Coronary artery (tissue), 2 donors: ENCODE measurements at regions not wholly inside any gene's neighbourhood (a gene's known extent, or its start where the extent isn't known, plus 50 kb on each side); places are given as distances from the start of the nearest gene placed in this dataset.

Experiments
- DNase-seq: peaks from one replicate; pipeline ENCODE4 v3.0.0-alpha.2; 2017; ENCODE audit warnings: low spot score
- H3K27ac ChIP-seq, 2 donors: fragments of 200-600 bp; sonication (generic); one replicate each; pipeline ENCODE4 v1.5.1; 2016 to 2019
- H3K4me3 ChIP-seq: fragments of 200-600 bp; sonication (generic); 2 replicates; pipeline ENCODE4 v1.5.1; 2016; ENCODE audit warnings: mild to moderate bottlenecking, moderate library complexity
- TF ChIP-seq, protein P1 (sequence below): fragments of 200-600 bp; sonication (generic); IDR thresholded peaks from one replicate; pipeline ENCODE4 v1.5.1; 2019; ENCODE audit warnings: antibody characterized with exemption

DNA sequence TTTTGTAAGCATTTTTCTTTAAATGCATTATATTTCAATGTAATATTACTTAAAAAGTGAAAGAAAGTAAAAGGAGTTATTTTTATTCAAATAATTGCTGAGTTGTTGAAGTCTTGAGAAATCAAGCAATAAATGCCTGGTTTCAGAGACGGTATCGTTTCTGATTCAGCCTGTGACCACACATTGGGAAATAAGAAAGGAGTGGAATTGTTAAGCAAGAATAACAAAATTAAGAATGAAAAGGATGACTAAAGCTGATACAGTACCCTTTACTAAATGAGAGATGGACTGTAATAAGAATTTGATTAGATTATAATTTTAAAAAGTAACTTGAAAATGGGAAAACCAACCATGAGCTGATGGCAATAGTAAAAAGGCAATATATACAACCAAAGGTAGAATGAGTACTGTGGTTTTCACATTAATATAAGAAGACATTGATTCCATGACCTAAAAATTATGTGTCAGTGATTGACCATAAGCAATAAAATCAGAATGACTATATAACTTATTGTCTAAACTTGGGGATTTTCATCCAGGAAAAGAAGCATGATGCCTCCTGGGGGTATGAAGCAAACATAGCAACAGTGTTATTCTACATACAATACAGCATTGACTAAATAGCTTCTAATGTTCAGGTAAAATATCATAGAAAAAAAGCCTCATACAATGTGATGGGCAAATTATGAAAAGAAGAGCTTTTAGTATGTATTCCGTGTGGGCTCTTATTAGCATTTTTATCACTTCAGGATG, 101.9 kb upstream of the PRDM9 start:
- Histone ChIP-seq H3K27ac (no peak overlapping the region), H3K4me3 (no peak overlapping the region)
- no peak for DNase-seq
- TF ChIP-seq, protein P1, sequence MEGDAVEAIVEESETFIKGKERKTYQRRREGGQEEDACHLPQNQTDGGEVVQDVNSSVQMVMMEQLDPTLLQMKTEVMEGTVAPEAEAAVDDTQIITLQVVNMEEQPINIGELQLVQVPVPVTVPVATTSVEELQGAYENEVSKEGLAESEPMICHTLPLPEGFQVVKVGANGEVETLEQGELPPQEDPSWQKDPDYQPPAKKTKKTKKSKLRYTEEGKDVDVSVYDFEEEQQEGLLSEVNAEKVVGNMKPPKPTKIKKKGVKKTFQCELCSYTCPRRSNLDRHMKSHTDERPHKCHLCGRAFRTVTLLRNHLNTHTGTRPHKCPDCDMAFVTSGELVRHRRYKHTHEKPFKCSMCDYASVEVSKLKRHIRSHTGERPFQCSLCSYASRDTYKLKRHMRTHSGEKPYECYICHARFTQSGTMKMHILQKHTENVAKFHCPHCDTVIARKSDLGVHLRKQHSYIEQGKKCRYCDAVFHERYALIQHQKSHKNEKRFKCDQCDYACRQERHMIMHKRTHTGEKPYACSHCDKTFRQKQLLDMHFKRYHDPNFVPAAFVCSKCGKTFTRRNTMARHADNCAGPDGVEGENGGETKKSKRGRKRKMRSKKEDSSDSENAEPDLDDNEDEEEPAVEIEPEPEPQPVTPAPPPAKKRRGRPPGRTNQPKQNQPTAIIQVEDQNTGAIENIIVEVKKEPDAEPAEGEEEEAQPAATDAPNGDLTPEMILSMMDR = no peak

DNA sequence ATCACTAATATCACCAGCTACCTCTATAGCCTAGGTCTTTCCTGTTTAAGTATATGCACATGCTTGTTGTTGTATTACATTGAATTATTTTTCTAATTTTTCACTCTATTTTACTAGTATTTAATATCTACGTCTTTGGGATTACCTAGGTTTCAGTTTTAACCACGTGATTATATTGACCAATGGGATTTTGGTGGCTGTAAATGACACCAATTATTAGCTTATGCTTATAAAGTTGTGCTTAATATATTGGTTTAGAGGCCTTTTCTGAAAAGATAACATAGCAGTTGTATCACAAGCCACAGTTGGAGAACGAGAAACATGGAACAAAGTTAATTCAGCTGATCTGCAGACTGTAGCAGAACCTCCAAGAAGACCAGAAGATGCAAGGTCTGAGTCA, 104.8 kb upstream of the PRDM9 start:
- TF ChIP-seq, protein P1 = no peak
- Histone ChIP-seq H3K4me3 (no peak overlapping the region), H3K27ac (no peak overlapping the region)
- no peak for DNase-seq

DNA sequence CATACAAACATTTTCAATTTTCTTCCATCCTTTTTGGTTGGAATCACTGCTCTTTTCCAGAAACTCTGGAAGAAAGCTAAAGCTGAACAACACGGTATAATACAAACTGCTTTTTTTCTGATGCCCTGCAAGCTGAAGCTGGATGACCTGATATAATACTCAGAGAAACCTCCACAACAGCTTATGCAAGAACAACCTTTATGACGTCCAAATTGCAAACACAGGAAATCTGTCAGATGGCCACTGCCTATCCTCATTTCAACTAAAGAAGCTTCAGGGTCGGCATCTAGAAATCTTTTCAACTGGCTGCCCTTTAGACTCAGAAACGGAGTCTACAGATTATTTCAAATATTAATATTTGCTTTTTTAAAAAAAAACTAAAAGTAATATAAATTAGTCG, 106.5 kb upstream of the PRDM9 start:
- TF ChIP-seq, protein P1 = no peak
- H3K27ac ChIP-seq = no peak overlapping the region
- no peak for DNase-seq
- H3K4me3 ChIP-seq = no peak overlapping the region

DNA sequence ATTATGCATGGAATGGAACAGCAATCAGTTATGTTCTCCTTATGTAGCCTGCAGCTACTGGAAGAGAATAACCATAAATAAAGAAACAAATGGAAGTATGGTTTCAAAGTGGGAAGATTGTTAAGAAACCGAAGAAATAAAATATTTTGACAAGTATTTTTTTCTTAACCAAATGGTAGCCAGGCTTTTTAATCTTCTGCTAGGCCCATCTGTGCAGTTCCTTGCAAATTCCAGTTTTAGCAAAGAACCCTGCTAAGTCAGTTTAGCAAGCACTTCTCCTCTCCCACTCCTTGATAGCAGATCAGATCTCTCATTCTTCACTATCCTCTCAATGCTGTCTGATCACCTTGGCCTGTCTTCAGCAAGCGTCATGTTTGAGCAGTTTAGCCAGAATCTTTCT, 111.1 kb upstream of the PRDM9 start:
- no peak for DNase-seq
- Histone ChIP-seq H3K4me3 (no peak overlapping the region), H3K27ac (no peak overlapping the region)
- TF ChIP-seq, protein P1 = no peak

DNA sequence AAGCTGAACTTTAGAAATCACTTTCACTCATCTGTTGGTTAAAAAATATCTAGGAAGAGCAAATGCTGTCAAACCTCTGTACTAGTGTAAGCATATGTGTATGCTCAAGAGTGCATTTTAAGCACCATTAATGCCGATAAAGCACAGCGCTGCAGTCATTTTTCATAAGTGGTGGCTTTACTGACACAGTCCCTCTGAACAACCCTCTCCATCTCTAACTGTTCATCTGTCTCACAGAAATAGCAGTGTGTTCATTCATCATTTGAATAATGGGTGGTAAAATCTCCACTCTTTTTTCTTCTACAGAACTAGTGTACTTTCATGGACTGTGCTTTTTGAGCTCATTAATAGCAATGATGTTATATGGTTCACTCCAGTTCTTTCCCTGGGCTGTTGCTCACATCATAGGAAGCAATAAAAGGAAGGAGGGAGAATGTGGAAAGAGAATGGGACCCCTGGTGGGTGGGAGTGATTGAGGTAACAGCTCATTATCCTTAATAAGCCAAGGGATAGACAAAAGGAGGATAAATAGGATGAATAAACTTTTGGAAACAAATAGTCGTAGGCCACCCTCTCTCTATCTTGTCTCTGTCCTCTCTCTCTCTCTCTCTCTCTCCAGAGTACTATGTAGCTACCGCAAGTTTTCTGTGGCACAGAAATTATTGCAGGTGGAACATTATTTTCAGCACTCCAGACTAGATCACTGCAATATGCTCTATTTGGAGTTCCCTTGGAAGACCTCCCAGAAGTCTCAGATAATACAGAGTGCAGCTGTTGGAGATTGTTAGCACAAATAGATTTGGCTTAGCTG, 117.9 kb upstream of the PRDM9 start:
- TF ChIP-seq, protein P1 = no peak
- no peak overlapping the region for H3K27ac ChIP-seq
- H3K4me3 ChIP-seq = no peak overlapping the region
- no peak for DNase-seq

DNA sequence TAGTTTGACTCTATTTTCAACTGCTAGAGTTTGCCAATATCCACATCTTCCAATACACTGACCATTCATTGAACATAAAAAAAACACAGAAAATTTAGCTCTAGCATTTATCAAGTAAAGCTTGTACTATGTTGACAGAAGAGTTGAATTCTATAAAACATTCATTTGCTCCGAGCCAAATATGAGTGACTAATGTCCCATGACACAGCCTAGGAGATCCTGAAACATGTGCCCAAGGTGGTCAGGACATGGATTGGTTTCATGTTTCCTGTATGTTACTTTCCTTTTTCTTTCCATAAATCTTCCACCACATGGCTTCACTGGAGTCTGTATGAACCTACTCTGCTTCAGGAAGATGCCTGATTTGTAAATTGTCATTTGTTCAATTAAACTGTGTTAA, 122.4 kb upstream of the PRDM9 start:
- TF ChIP-seq, protein P1 = no peak
- Histone ChIP-seq H3K27ac (no peak overlapping the region), H3K4me3 (no peak overlapping the region)
- DNase-seq = no peak

DNA sequence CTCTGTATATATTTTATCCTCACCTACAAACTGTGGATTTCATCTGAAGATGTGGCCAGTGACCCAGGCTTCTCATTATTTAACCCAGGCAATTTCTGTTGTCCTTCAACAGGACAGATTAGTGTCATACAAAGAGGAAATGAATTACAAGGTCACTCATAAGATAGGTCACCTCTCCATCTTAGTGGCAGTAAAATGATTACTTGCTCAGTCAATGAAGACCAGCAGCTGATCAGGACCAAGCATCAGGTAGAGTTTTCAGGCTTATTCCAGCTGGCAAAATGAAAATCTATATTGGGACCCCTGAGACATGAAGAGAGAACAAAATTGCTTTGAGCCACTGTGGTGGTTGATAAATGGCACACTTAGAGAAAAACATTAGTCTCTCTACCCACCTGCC, 135.2 kb upstream of the PRDM9 start:
- Histone ChIP-seq H3K27ac (no peak overlapping the region), H3K4me3 (no peak overlapping the region)
- DNase-seq = no peak
- TF ChIP-seq, protein P1 = no peak
